ENCODE measurements at regions not wholly inside any gene's neighbourhood (a gene's known extent, or its start where the extent isn't known, plus 50 kb on each side); places are given as distances from the start of the nearest gene placed in this dataset.

GRCh38 chr15:24054547-24055245 lies 367.6 kb upstream of the NDN start:
- H3K9ac ChIP-seq (ENCODE audit: low read length) = no peak overlapping the region
- TF ChIP-seq TAF1 (IDR thresholded peaks at IDR 0.05; ENCODE audit: low read depth) = no peak
- TF ChIP-seq SMC3 (conservative IDR thresholded peaks at IDR 0.05; ENCODE audit: poor library complexity) = no peak
- no peak for TF ChIP-seq EP300 (conservative IDR thresholded peaks at IDR 0.05; ENCODE audit: poor library complexity, severe bottlenecking)
- TF ChIP-seq MXI1 (conservative IDR thresholded peaks at IDR 0.05; ENCODE audit: poor library complexity, severe bottlenecking) = no peak
- TF ChIP-seq RAD21 (conservative IDR thresholded peaks at IDR 0.05) = no peak
- TF ChIP-seq REST (IDR thresholded peaks at IDR 0.05; ENCODE audit: borderline replicate concordance) = no peak
- no peak for TF ChIP-seq EZH2 (IDR thresholded peaks at IDR 0.05; ENCODE audit: borderline replicate concordance, insufficient read depth, low read length, poor library complexity, severe bottlenecking)
- no peak for TF ChIP-seq CTCF (IDR thresholded peaks at IDR 0.05; ENCODE audit: poor library complexity, severe bottlenecking)
- no peak for TF ChIP-seq POLR2AphosphoS5 (IDR thresholded peaks at IDR 0.05)
- H3K27ac ChIP-seq (ENCODE audit: low read length) = no peak overlapping the region
- no peaks in the 10 kb centered on the region for H3K79me2 ChIP-seq (replicated peaks; ENCODE audit: insufficient read depth, low read length)
- H2AFZ ChIP-seq (ENCODE audit: low read depth, low read length) = no peak overlapping the region
- H3K9me2 ChIP-seq (ENCODE audit: insufficient read depth, low read length) = no peaks in the 10 kb centered on the region
- H3K36me3 ChIP-seq (ENCODE audit: insufficient read depth, low read length) = no peaks in the 10 kb centered on the region
- no peak overlapping the region for H3K4me2 ChIP-seq (ENCODE audit: low read length)
- H3K27me3 ChIP-seq (ENCODE audit: insufficient read depth, low read depth, low read length) = no peaks in the 10 kb centered on the region
- no peak overlapping the region for H3K4me3 ChIP-seq (ENCODE audit: low read length)
- no peaks in the 10 kb centered on the region for H3F3A ChIP-seq (ENCODE audit: insufficient read depth, low read length, poor library complexity, severe bottlenecking)
- H4K20me1 ChIP-seq (ENCODE audit: insufficient read depth) = no peaks in the 10 kb centered on the region
- no peaks in the 10 kb centered on the region for H3K9me3 ChIP-seq (ENCODE audit: low read length)

GRCh38 chr15:24067733-24068501 lies 380.8 kb upstream of the NDN start:
- TF ChIP-seq EP300 (conservative IDR thresholded peaks at IDR 0.05; ENCODE audit: poor library complexity, severe bottlenecking) (no peak), TAF1 (IDR thresholded peaks at IDR 0.05; ENCODE audit: low read depth) (no peak), MXI1 (conservative IDR thresholded peaks at IDR 0.05; ENCODE audit: poor library complexity, severe bottlenecking) (no peak), SMC3 (conservative IDR thresholded peaks at IDR 0.05; ENCODE audit: poor library complexity) (no peak)
- no peaks in the 10 kb centered on the region for H3F3A ChIP-seq (ENCODE audit: insufficient read depth, low read length, poor library complexity, severe bottlenecking)
- H2AFZ ChIP-seq (ENCODE audit: low read depth, low read length) = no peak overlapping the region
- H3K27me3 ChIP-seq (ENCODE audit: insufficient read depth, low read depth, low read length) = no peaks in the 10 kb centered on the region
- peaks cover 4% of the 10 kb centered on the region for H3K9me3 ChIP-seq (ENCODE audit: low read length)
- H4K20me1 ChIP-seq (ENCODE audit: insufficient read depth) = no peaks in the 10 kb centered on the region
- H3K9me2 ChIP-seq (ENCODE audit: insufficient read depth, low read length) = no peaks in the 10 kb centered on the region
- H3K4me2 ChIP-seq (ENCODE audit: low read length) = no peak overlapping the region
- H3K27ac ChIP-seq (ENCODE audit: low read length) = no peak overlapping the region
- no peaks in the 10 kb centered on the region for H3K79me2 ChIP-seq (replicated peaks; ENCODE audit: insufficient read depth, low read length)
- H3K36me3 ChIP-seq (ENCODE audit: insufficient read depth, low read length) = no peaks in the 10 kb centered on the region
- H3K4me3 ChIP-seq (ENCODE audit: low read length) = no peak overlapping the region
- H3K9ac ChIP-seq (ENCODE audit: low read length) = no peak overlapping the region

Data from neural cell (in vitro differentiated cells).